ENCODE measurements at regions not wholly inside any gene's neighbourhood (a gene's known extent, or its start where the extent isn't known, plus 50 kb on each side); places are given as distances from the start of the nearest gene placed in this dataset.

GRCh38 chr16:79497606-79498350 lies 102.8 kb downstream of the MAF start:
- DNase-seq: no peak

- no peak for DNase-seq
Measured at GRCh38 chr16:79493911-79494310, 106.6 kb downstream of the MAF start.

GRCh38 chr16:79492036-79492435 lies 108.5 kb downstream of the MAF start:
- DNase-seq: no peak

- DNase-seq: no peak
Measured at GRCh38 chr16:79485020-79485419, 115.5 kb downstream of the MAF start.

GRCh38 chr16:79484237-79484636 lies 116.3 kb downstream of the MAF start:
- no peak for DNase-seq

- DNase-seq: no peak
Measured at GRCh38 chr16:79483336-79483735, 117.2 kb downstream of the MAF start.

- DNase-seq: no peak
Measured at GRCh38 chr16:79482011-79482410, 118.5 kb downstream of the MAF start.

GRCh38 chr16:79480929-79481328 lies 119.6 kb downstream of the MAF start:
- DNase-seq: no peak

- no peak for DNase-seq
Measured at GRCh38 chr16:79480056-79480455, 120.5 kb downstream of the MAF start.

- DNase-seq: no peak
Measured at GRCh38 chr16:79476580-79476979, 124.0 kb downstream of the MAF start.

- no peak for DNase-seq
Measured at GRCh38 chr16:79475841-79476240, 124.7 kb downstream of the MAF start.

- DNase-seq: no peak
Measured at GRCh38 chr16:79473456-79473855, 127.1 kb downstream of the MAF start.

GRCh38 chr16:79472426-79472825 lies 128.1 kb downstream of the MAF start:
- no peak for DNase-seq

- no peak for DNase-seq
Measured at GRCh38 chr16:79469999-79470398, 130.5 kb downstream of the MAF start.

- DNase-seq: no peak
Measured at GRCh38 chr16:79468631-79469030, 131.9 kb downstream of the MAF start.

GRCh38 chr16:79468121-79468552 lies 132.4 kb downstream of the MAF start:
- DNase-seq: no peak

GRCh38 chr16:79466111-79466510 lies 134.4 kb downstream of the MAF start:
- DNase-seq: no peak

- no peak for DNase-seq
Measured at GRCh38 chr16:79463841-79464240, 136.7 kb downstream of the MAF start.

GRCh38 chr16:79456036-79456435 lies 144.5 kb downstream of the MAF start:
- DNase-seq: no peak

- no peak for DNase-seq
Measured at GRCh38 chr16:79452671-79453070, 147.9 kb downstream of the MAF start.

- DNase-seq: no peak
Measured at GRCh38 chr16:79451196-79451816, 149.2 kb downstream of the MAF start.

- no peak for DNase-seq
Measured at GRCh38 chr16:79449900-79450299, 150.6 kb downstream of the MAF start.

GRCh38 chr16:79449067-79449769 lies 151.3 kb downstream of the MAF start:
- no peak for DNase-seq

GRCh38 chr16:79444572-79444971 lies 156.0 kb downstream of the MAF start:
- DNase-seq: no peak
